HL-60 (cell line): ENCODE measurements at regions not wholly inside any gene's neighbourhood (a gene's known extent, or its start where the extent isn't known, plus 50 kb on each side); places are given as distances from the start of the nearest gene placed in this dataset.

Experiments
- CTCF ChIP-seq: IDR thresholded peaks from one replicate; pipeline ENCODE4 v1.5.1; 2011; ENCODE audit warnings: low read length, control low read depth, inconsistent platforms; ENCODE audit not compliant: insufficient read depth
- GABPA ChIP-seq: IDR thresholded peaks from 2 replicates; pipeline ENCODE4 v1.6.1; 2012; ENCODE audit warnings: low read depth
- POLR2AphosphoS5 ChIP-seq: IDR thresholded peaks from 2 replicates; pipeline ENCODE4 v1.6.1; 2012; ENCODE audit warnings: low read depth
- REST ChIP-seq: IDR thresholded peaks from 2 replicates; pipeline ENCODE4 v1.6.1; 2012; ENCODE audit warnings: low read depth; ENCODE audit not compliant: insufficient replicate concordance
- SPI1 ChIP-seq: IDR thresholded peaks from 2 replicates; pipeline ENCODE4 v1.6.1; 2012; ENCODE audit warnings: low read depth, mild to moderate bottlenecking, borderline replicate concordance

GRCh38 chr9:88074931-88075330 lies 63.3 kb downstream of the SPATA31C2 start:
- TF ChIP-seq CTCF (no peak), GABPA (no peak), POLR2AphosphoS5 (no peak), REST (no peak), SPI1 (no peak)
